ENCODE measurements at regions not wholly inside any gene's neighbourhood (a gene's known extent, or its start where the extent isn't known, plus 50 kb on each side); places are given as distances from the start of the nearest gene placed in this dataset.

DNA sequence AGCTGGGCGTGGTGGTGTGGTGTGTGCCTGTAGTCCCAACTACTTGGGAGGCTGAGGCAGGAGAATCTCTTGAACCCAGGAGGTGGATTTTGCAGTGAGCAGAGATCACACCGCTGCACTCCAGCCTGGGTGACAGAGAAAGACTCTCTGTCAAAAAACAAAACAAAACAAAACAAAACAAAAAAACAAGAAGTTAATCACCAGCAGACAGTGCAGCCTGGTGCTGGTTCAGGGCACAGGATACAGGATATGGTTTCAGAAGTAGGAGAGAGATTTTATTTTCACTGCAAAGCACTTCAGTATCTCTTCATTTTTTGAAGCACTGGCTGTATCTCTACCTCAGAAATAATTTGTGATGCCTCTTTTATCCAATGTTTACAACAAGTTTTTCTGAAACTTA, 1222.9 kb upstream of the PRKX start:
- H3K4me1 ChIP-seq (replicated peaks in 1 of 2; ENCODE audit: control insufficient read depth in 2 of 2, insufficient read depth in 2 of 2, low read length in 2 of 2), result no peaks in the 10 kb centered on the region

More for the DNA sequence above, 1222.9 kb upstream of the PRKX start:
- H4K20me1 ChIP-seq (replicated peaks; ENCODE audit: control insufficient read depth, insufficient read depth, low read length), result no peaks in the 10 kb centered on the region
- H3K9me3 ChIP-seq (replicated peaks; ENCODE audit: control insufficient read depth, insufficient read depth, low read depth, low read length), result no peaks in the 10 kb centered on the region
- no peak overlapping the region for H3K27ac ChIP-seq (ENCODE audit: extremely low read depth, low read depth, low read length)
- CTCF ChIA-PET (ENCODE audit: low intra/inter-chr PET ratio), result no interaction called here
- ATAC-seq (no peak), DNase-seq (ENCODE audit: extremely low read depth in 1 of 4, low spot score in 3 of 4) (no peak), FAIRE-seq (no peak)
- H3K9ac ChIP-seq (ENCODE audit: insufficient read depth in 1 of 2, low read depth in 2 of 2, low read length in 2 of 2), result no peak overlapping the region
- H2AFZ ChIP-seq (ENCODE audit: low read depth, low read length), result no peak overlapping the region
- TF ChIP-seq BDP1 (IDR thresholded peaks at IDR 0.05; ENCODE audit: insufficient read depth, insufficient read length) (no peak), SMAD2 (IDR thresholded peaks at IDR 0.05; ENCODE audit: low read depth, low read length) (no peak), POLR3G (IDR thresholded peaks at IDR 0.05; ENCODE audit: extremely low read depth, insufficient read length, insufficient replicate concordance) (no peak), ARNT (IDR thresholded peaks at IDR 0.05) (no peak), ZC3H8 (IDR thresholded peaks at IDR 0.05) (no peak), CEBPZ (IDR thresholded peaks at IDR 0.05; ENCODE audit: borderline replicate concordance, low read depth, low read length) (no peak)
- TF ChIP-seq, protein P1, sequence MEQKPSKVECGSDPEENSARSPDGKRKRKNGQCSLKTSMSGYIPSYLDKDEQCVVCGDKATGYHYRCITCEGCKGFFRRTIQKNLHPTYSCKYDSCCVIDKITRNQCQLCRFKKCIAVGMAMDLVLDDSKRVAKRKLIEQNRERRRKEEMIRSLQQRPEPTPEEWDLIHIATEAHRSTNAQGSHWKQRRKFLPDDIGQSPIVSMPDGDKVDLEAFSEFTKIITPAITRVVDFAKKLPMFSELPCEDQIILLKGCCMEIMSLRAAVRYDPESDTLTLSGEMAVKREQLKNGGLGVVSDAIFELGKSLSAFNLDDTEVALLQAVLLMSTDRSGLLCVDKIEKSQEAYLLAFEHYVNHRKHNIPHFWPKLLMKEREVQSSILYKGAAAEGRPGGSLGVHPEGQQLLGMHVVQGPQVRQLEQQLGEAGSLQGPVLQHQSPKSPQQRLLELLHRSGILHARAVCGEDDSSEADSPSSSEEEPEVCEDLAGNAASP (IDR thresholded peaks at IDR 0.05), result no peak
- TF ChIP-seq, protein P2, sequence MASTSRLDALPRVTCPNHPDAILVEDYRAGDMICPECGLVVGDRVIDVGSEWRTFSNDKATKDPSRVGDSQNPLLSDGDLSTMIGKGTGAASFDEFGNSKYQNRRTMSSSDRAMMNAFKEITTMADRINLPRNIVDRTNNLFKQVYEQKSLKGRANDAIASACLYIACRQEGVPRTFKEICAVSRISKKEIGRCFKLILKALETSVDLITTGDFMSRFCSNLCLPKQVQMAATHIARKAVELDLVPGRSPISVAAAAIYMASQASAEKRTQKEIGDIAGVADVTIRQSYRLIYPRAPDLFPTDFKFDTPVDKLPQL (IDR thresholded peaks at IDR 0.05; ENCODE audit: extremely low read depth, insufficient read length), result no peak
- intact Hi-C loops (cut with micrococcal nuclease) (no loop called here), in situ Hi-C loops (cut with MboI) (no loop called here)
- H3K27me3 ChIP-seq (ENCODE audit: control insufficient read depth in 2 of 2, insufficient read depth in 2 of 2, low read length in 2 of 2), result no peaks in the 10 kb centered on the region
- H3K9me1 ChIP-seq (ENCODE audit: control insufficient read depth, insufficient read depth, low read length), result no peaks in the 10 kb centered on the region
- H3K79me2 ChIP-seq (ENCODE audit: control insufficient read depth, insufficient read depth, low read length), result no peaks in the 10 kb centered on the region
- no peak overlapping the region for H3K4me3 ChIP-seq
- BruUV-seq (replicated peaks), result no TSS peak
- POLR2A ChIA-PET, result no interaction called here
- no peaks in the 10 kb centered on the region for H3K36me3 ChIP-seq (ENCODE audit: control insufficient read depth, insufficient read depth, low read length)
- 0% methylated on average over 2 of the region's 2 CpGs for WGBS (ENCODE audit: insufficient coverage, low coverage, missing lambda C conversion rate)
- H3K4me2 ChIP-seq (ENCODE audit: insufficient read depth, low read length), result no peak overlapping the region
